ENCODE measurements at regions not wholly inside any gene's neighbourhood (a gene's known extent, or its start where the extent isn't known, plus 50 kb on each side); places are given as distances from the start of the nearest gene placed in this dataset.
"Not testable (repeated sequence)": the region's sequence is repeated elsewhere in the genome, so short reads cannot be mapped to it uniquely, and the experiment has no call there.

DNA sequence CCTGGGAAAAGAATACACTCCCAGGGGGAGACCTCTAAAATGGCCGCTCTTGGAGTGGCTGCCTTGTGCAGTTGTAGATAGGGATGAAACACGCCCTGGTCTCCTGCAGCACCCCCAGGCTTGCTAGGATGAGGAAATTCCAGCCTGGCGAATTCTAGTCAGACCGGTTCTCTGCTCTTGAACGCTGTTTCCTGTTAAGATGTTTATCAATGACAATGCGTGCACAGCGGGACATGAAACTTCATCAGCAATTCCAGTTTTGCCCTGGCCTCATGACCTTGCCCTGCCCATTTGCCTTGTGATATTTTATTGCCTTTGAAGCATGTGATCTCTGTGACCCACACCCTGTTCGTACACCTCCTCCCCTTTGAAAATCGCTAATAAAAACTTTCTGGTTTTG is 225.2 kb upstream of the INTU start:
- TF ChIP-seq, protein P1, sequence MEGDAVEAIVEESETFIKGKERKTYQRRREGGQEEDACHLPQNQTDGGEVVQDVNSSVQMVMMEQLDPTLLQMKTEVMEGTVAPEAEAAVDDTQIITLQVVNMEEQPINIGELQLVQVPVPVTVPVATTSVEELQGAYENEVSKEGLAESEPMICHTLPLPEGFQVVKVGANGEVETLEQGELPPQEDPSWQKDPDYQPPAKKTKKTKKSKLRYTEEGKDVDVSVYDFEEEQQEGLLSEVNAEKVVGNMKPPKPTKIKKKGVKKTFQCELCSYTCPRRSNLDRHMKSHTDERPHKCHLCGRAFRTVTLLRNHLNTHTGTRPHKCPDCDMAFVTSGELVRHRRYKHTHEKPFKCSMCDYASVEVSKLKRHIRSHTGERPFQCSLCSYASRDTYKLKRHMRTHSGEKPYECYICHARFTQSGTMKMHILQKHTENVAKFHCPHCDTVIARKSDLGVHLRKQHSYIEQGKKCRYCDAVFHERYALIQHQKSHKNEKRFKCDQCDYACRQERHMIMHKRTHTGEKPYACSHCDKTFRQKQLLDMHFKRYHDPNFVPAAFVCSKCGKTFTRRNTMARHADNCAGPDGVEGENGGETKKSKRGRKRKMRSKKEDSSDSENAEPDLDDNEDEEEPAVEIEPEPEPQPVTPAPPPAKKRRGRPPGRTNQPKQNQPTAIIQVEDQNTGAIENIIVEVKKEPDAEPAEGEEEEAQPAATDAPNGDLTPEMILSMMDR (IDR thresholded peaks at IDR 0.05), result not testable (repeated sequence)
- not testable (repeated sequence) for TF ChIP-seq POLR2AphosphoS5 (IDR thresholded peaks at IDR 0.05)

Data from suprapubic skin (tissue), 3 donors.